Fibroblast of the conjunctiva (primary cell): ENCODE measurements at regions not wholly inside any gene's neighbourhood (a gene's known extent, or its start where the extent isn't known, plus 50 kb on each side); places are given as distances from the start of the nearest gene placed in this dataset.

ENCODE experiments used
- DNase-seq: peaks from one replicate; pipeline ENCODE4 v3.0.0-alpha.2; 2010; ENCODE audit warnings: low read depth

DNA sequence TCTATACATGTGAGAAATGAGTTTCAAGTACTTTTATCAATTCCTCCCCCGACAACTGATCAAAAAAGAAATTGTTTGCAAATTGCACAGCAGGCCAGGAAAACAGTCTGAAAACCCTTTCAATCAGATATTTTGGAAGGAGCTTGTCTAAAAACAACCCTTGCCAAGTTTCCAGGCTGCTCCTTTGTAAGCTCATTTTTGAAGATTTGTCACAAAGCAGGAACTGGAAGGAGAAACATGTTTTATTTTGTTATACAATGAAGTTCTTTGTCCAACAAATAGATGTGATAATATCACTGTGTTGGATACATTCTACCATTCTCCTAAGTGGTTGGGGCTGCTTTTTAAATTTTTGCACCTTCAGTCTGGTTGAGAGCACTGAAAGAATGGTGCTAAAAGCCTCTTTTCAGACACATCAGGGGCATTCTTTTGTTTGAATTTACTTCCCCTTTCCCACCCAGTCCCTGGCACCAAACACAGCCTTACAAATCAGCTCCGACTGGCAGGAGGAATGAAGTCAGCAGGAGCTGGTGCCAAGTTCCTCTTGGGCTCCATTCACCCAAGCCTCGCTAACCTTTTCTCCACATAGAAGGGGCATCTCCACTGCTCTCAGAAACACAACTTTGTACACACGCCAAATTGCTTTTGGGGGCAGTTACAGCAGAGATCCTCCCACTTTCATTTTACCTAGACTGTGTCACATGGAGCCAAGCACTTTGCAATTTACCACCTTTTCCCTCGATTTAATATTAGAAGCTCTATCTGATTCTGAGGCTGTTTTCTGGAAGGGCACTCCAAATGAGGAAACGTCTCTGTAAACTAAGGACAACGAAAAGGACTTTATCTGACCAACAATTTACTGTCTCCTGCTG is 88.0 kb downstream of the C1D start:
- no peak for DNase-seq

DNA sequence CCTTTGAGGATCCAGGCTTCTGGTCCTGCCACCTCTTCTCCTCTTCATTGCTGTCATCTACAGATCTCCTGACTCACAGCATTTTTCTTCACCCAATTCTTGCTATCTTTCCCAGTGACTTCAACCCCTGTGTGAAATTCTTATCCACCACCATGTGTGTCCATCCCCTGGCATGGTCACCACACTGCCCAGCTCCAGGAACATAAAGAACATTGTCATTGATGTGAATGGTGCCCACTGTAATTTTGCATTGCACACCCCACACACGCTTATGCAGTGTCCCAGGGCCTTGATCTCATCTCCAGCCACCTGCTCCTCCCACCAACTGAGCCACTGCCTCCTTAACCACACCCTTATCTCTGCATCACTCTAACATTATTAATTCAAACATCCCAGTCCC is 85.3 kb downstream of the C1D start:
- DNase-seq = no peak

DNA sequence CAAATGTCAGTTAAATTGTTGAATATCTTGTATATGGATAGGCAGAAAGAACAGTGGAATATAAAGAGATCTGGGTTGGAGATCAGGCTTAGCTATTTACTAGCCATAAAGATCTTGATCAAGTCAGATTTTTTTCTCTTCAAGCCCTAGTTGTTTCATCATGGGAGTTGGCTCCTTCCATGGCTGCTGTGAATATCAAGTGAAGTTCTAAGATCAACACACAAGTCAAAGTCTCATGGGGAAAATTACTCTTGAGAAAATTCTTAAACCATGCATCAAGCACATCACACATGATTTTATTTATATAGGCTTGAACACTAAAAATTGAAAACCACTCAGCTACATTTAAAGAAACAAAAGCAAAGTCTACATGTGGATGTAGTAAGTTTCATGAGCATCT is 79.8 kb downstream of the C1D start:
- DNase-seq = no peak

DNA sequence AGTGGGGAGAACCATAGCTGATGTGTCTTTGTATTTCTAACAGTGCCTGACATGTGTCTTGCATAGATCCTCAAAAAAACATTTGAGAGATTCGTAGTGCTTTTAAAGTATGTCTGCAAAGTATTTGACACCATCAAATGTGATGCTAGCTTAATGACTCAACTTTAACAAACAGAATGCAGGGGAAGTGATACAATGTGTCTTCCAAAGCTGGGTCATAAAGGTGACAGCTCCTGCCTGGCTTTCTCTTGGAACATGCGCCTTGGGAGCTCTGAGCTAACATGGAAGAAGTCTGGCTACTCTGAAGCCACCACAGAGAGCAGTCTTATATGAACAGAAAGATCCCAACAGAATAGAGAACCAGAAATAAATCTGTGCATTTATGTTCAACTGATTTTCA is 78.2 kb downstream of the C1D start:
- DNase-seq = no peak

DNA sequence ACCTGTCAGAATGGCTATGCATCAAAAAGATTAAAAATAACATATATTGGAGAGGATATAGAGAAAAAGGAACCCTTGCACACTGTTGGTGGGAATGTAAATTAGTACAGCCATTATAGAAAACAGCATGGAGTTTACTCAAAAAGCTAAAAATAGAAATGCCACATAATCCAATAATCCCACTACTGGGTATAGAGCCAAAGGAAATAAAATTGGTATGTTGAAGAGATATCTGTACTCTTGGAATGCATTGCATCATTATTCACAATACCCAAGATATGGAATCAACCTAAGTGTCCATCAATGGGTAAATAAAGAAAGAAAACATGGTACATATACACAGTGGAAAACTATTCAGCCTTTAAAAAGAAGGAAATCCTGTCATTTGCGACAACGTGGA is 77.2 kb downstream of the C1D start:
- no peak for DNase-seq

DNA sequence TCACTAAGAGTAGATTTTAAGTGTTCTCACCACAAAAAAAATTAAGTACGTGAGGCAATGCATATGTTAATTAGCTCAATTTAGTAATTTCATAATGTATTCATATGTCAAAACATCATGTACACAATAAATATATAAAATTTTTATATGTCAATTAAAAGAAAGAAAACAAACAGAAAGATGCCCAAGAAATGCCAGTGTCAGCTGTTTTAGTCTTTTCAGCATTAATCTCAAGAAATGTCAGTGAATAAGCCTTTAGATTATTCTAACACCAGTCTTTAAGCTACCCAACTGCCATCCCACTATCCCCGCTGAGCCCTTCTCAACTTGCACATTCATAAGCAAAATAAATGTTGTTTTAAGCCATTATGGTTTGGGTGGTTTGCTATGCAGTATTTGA is 76.5 kb downstream of the C1D start:
- DNase-seq = no peak
